GM12873 (cell line): ENCODE measurements at regions not wholly inside any gene's neighbourhood (a gene's known extent, or its start where the extent isn't known, plus 50 kb on each side); places are given as distances from the start of the nearest gene placed in this dataset.

Experiments
- CTCF ChIP-seq: IDR thresholded peaks from 2 replicates; pipeline ENCODE4 v1.5.1; 2012; ENCODE audit warnings: low read depth, mild to moderate bottlenecking, moderate library complexity, low read length, control low read depth; ENCODE audit not compliant: insufficient read depth; ENCODE audit errors: missing control alignments

GRCh38 chr5:52190737-52191136 lies 597.0 kb upstream of the ITGA1 start:
- TF ChIP-seq CTCF = no peak

GRCh38 chr5:52199833-52200232 lies 587.9 kb upstream of the ITGA1 start:
- TF ChIP-seq CTCF = no peak

- TF ChIP-seq CTCF = no peak
Measured at GRCh38 chr5:52202256-52202655, 585.5 kb upstream of the ITGA1 start.

- no peak for TF ChIP-seq CTCF
Measured at GRCh38 chr5:52204310-52204709, 583.4 kb upstream of the ITGA1 start.
